Loucy (cell line): ENCODE measurements at regions not wholly inside any gene's neighbourhood (a gene's known extent, or its start where the extent isn't known, plus 50 kb on each side); places are given as distances from the start of the nearest gene placed in this dataset.

Experiments used
- CTCF ChIP-seq: fragments of 200-600 bp; sonication (generic); conservative IDR thresholded peaks from 2 replicates; pipeline ENCODE4 v1.5.1; 2014; ENCODE audit warnings: mild to moderate bottlenecking, antibody characterized with exemption, low read length
- EZH2phosphoT487 ChIP-seq: fragments of 200-600 bp; IDR thresholded peaks from 2 replicates; pipeline ENCODE4 v1.6.1; 2018; ENCODE audit warnings: antibody characterized with exemption, mild to moderate bottlenecking, moderate library complexity, borderline replicate concordance

DNA sequence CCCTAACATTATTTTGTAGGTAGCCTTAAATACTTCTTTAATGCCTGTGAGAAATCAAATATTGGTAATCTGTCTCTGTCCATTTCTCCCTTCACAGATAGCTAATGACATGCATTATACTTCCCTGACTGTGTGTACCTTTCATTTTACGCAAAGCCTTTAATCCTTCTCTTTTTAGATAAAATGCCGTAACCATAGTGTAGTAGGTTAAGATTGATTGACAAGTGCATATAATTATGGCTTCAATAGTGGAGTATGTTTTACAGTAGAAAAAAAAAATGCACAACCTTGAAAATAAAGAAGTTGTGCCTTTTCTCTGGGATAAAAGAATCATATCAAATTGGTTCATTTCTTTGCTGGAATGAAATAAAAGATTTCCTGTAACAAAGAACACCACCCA, 559.6 kb upstream of the GRAMD2B start:
- TF ChIP-seq CTCF (no peak), EZH2phosphoT487 (no peak)
